ENCODE measurements at regions not wholly inside any gene's neighbourhood (a gene's known extent, or its start where the extent isn't known, plus 50 kb on each side); places are given as distances from the start of the nearest gene placed in this dataset.
"Not testable (repeated sequence)": the region's sequence is repeated elsewhere in the genome, so short reads cannot be mapped to it uniquely, and the experiment has no call there.

DNA sequence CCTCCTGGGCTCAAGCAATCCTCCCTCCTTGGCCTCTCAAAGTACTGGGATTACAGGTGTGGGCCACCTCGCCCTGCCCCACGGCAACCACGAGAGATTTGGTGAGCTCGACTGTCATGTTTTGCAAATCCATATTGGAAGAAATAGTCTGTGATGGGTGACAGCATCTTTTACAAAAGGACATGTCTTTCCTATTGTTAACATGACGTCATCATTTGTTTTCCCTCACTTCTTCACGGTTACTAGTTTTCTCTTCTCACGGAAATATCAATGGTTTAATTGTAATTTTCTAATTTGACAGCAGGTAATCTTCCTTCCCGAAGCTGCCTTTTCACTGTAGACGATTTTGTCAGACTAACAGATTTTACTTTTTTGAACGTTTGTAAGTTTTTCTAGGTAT lies 110.8 kb upstream of the GREM2 start:
- DNase-seq: no peak

DNA sequence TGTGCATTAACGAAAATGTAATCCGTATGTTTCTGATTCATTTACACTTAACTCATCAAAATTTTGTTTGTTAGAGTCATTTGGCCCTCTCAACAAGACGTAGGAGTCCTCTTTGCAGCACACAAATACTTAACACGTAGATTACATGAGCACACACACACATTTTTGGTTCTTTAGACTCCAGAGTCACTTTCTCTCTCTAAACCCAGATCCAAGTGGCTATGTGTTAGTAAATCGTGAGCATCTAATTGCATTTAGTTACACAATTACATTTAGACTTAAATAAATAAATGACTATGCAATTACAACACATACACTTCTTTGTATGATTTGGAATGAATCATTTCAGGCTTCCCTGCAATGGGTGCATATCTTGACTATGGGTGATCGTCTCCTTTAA lies 109.0 kb upstream of the GREM2 start:
- no peak for DNase-seq

DNA sequence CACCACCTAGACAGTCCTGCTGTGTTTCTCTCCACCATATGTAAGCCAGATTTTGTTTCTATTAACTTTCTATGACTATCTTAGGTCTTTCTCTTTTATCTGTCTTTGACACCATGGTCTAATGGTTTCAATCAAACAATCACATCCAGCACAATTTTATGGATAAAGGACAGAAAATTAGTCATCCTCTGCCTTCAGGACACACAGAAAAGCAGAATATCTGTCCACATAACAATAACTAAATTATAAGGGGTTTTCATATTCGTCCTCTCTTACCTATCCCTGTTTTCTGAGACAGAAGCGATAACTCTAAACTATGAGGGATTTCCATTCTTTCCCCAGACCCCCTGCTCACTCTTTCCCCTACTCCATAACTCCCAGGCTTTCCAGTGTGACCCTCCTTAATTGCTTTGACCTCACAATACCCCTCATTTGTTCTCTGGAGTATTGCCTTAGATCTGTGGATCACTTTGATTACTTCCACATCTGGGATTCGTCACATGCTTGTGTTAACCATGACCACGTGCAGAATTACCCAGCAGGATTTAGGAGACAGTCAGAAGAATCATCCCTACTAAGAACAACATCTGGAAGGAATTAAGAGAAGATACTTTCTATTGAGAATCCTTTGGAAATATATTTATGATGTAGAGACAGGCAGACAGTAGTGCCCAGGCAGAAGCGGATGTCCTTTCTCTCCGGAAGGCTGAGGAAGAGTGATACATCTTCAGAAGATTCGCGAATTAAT lies 108.2 kb upstream of the GREM2 start:
- DNase-seq: no peak

DNA sequence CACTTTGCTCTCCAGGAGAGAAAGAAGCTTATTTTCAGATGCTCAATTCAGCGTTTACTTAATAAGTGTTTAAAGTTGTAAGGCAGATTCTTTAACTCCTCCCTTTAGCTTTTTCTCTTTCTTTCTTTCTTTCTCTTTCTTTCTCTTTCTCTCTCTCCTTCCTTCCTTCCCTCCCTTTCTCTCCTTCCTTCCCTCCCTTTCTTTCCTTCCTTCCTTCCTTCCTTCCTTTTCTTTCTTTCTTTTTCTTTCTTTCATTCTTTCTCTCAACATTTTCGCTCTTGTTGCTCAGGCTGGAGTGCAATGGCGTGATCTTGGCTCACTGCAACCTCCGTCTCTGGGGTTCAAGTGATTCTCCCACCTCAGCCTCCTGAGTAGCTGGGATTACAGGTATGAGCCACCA lies 104.6 kb upstream of the GREM2 start:
- DNase-seq: not testable (repeated sequence)

DNA sequence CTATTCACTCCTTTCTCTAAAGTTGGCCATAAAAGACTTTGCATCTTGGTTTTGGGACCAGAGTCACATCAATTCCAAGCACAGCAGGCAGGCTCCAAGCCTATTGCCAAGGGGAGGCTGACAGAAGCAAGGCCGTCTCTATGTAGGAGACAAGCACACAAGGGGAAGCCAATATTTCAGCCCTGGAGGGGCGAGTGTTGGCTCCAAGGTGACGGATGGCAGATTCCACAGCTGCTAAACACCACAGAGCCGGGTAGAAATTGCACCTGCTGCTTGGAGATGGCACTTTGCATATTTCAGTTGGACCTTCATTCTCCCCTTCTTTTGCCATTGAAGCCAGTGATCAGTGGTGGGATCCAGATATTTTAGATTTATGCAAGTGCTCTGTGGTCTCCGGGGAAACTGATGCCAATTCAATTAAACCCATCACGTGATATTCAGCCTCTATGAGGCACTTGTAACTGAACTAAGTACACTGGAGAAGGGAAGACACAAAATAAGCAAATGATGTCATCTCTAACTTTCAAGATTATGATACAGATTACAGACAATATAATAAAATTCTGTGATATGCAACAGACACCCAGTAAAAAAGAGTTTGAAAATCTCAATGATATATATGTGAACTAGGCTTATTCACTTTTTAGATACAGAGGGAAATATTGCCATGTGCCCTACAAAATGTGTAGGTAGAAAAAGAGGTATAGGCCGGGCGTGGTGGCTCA lies 102.8 kb upstream of the GREM2 start:
- DNase-seq: no peak

DNA sequence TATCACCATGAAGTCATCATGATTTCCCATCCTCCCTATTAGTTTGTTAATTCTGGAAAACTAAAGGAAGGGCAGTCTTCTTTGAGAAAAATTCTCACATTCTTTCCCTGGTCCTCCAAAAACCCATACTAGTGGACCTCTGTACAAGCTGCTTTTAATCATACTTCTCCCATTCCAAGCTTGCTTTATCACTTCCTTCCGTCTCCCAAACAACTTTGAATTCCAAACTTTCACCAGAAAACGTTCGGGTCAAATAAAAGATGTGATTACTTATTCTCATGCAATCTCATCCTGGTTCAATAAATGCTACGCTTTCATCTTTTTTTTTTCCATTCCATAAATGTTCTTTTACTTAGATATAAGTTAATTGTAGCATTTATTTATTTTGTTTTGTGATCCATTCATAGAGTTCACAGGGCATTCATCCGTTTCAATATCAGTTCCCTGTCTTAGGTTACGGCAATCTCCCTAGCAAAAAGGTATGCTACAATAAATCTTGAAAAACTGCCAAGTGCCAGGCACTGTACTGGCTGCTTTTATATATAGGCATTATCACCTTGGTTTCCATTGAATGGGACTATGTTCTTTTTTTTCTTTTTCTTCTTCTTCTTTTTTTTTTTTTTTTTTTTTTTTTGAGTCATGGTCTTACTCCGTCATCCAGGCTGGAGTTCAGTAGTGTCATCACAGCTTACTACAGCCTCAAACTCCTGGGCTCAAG lies 100.2 kb upstream of the GREM2 start:
- DNase-seq: no peak

DNA sequence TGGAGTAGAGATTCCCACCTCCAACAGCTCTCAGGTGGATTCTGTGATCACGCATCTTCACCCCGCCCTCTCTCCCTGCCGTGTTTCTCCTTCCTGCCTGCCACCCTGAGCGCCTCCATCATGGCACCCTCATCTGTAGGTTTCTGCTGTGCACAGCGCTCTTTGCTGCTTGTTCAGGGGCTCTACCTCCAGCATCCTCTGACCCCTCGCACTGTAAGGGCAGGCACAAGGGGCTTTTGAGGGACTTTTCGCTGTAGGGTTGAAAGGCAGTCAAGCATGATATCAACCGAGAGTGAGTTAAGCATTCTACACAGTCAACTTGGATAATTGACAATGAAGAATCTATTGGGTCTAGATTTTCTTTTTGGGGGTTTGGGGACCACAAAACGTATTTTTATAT lies 99.1 kb upstream of the GREM2 start:
- no peak for DNase-seq

DNA sequence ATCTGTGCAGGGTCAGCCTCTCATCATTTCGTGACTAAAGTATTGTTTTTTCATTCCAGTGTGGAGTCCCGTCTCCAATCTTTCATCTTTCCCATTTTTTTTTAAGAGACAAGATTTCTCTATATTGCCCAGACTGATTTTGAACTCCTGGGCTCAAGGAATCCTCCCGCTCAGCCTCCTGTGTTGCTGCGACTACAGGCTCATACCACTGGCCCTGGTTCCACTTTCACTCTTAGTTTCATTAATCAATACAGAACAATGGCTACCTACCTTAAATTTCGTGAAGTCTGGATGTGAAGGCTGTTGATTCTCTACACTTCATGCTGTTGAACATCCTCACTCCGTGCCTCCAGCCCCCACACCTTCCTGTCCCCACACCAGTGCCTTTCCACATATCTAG lies 97.7 kb upstream of the GREM2 start:
- DNase-seq: no peak

DNA sequence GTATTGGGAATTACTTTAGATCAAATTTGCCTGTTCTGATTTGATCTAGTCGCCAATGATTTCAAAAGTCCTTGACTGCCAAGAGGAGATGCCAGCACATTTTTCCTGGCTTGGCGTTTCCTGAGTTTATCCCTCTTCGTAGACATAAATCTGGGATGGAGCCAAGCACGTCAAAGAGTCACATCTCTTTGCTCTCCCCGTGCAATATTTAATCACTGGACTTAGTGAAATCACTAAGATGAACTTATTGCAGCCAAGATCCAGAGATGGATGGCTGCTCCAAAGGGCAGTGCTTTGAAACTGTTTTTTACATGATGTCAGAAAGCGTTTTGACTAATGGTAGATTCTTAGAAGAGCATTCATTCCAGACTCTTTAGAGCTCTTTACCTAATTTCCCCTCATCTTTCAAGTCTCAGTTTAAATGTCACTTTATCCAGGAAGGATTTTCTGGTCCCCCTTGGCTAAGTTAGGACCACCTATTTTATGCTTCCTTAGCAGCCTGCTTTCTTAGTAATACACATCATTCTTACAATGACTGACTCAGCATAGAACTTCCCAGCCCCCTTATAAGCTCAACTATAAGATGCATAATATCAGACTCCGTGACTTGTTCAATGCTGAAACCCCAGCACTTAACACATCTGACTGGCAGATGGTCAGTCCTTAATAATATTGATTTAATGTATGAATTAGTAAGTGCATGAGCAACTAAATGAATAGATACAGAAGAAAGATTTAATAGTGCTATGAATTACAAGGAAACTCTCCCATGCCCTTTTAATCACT lies 94.4 kb upstream of the GREM2 start:
- DNase-seq: no peak

DNA sequence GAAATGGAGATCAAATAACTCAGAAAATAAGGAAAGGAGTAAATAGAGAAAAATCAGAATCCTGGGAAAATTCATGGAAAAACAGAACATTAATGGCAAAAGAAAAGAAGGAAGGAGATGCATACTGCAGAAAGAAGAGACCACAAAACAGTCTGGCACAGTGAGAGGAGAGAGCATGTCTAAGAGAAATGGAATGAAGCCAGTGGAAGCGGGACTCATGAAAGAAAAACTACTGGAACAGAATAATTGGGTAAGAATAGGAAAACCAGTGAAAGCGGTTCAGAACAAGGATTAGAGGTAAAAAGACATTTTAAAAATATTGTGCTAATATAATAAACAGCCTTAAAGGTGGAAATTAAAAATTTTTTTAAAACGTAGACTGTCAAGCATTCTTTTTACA lies 93.6 kb upstream of the GREM2 start:
- no peak for DNase-seq

DNA sequence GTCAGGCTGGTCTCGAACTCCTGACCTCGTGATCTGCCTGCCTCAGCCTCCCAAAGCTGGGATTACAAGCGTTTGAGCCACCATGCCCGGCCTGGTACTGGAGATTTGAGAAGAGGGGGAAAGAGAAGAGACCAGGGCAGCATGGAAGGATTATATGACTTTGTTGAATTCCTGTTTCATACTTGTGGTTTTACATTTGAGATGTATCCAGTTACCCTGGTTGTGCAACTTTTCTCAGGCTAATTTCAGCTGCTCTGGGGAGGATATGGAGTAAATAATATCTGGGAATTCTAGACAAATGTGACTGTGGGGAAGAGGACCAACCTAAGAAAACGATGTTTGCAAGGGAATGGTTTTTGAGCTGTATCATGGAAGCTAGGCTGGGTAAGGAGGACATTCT lies 89.5 kb upstream of the GREM2 start:
- no peak for DNase-seq

DNA sequence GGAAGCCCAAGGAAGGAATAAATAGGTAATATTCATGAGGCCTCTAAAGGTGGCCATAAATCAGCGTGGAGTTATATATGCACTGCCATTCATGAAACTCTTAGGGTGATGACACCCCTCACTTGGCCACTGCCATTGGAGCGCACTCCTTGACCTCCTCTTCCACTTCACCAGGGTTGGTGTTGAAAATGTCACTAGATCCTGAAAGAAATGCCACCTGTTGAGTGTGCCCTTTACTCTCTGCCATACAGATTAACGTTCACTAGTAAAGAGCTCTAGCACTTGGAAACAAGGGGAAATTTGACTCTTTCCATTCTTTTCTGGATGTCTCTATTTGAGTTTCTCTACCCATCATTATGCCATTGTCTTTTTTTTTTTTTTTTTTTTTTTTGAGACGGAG lies 83.5 kb upstream of the GREM2 start:
- DNase-seq: no peak

DNA sequence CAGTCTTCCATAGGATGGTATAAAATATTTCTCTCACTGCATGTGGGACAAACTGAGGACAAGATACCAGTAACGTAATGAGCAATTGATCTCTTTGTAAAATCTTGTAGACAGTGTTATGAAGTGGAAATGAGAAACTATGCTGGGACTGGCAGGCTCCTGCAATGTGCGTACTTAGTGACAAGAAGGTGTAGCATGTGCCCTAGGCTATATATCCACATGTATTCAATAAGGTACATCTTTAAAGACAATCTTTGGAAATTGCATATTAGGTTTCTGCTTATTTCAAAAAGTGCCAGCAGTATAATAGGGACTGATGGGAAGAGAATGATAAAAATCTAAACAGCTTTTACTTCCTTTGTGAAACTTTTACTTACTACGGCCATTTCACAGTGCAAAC lies 81.9 kb upstream of the GREM2 start:
- no peak for DNase-seq

DNA sequence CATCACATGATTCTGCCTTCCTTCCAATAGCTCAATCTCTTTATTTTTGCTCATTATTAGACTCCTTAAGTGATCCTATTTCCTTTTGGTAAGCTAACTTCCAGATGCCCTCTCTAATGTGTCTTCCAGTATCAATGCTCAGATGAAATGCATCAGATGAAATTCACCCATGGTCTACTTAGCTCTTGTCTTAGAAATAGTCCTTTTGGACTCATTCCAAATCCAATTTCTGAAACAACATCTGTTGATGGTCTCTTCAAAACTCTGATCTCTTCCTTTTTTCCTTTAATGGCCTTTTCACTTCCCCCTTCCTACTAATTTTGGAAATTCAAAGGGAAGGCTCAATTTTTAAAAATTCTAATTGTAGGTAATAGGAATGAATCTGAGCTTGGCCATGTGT lies 81.1 kb upstream of the GREM2 start:
- no peak for DNase-seq

DNA sequence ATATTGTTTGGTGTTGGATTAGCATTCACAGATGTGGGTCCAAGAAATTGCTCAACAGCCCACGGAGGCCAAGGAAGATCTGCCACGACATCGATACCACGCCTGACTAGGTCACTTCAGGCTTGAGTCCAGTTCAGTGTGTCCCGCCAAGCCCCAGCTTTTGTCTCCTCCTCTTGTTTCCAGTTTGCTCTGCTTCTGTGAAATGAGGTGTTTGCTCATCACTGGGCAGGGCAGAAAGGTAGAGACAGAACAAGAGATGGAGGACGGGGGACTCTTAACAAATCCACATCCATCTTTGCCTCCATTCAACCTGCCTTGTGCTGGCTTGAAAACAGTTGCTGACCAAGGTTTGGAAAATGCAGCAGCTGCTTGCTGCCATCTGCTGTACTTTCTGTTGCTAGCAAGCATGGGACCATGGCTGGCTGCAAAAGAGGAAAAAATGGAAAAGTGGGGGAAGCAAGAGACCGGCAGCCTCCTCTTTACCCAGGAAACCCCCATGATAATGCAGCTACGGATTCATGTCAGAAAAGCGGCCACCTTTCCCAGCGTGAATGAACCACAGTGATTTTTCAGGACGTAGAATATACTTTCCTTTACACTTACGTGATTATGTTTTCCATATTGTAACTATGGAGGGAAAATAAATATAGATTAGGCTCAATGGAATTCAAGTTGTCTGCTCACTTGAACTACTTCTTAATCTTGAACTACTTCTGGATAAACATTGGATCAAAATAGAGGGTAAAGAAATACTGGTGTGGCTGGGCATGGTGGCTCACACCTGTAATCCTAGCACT lies 80.2 kb upstream of the GREM2 start:
- DNase-seq: peak in 1 of 2 donors; percentile 4

DNA sequence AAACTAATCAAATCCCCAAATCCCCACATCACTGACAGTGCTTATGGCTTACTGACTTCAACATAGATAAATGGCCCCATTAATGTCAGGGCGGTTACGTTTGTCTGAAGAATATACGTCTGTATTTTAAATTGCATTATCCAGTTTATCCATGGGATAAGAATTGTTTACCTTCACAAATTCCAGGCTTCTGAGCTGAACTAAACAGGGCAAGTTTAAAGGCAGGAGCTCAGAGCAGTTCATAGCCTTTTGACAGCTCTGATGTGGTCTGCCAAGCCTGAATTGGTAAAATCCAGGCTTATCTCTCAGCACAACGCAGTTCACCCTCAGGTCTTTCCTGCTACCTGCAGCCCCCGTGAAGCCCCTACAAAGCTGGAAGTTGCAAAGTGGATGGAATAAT lies 79.5 kb upstream of the GREM2 start:
- DNase-seq: no peak

DNA sequence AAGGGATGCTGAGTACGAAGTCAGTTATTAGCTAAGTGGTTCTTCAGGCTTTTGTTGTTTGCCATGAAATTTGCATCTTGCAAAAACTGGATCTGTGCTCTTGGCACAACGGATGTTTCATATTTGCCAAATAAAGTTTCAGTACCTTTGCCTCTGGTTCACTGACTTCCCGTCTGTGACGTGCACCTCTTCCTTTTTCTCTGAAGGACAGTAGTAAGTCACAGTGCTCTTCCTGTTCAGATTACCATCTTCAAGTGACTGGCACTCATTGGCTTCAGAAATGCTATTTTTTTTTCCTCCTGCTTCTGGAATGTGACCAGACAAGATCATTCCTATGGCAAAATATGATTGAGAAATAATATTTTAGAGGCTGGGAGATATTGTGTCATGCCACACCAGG lies 75.9 kb upstream of the GREM2 start:
- no peak for DNase-seq

DNA sequence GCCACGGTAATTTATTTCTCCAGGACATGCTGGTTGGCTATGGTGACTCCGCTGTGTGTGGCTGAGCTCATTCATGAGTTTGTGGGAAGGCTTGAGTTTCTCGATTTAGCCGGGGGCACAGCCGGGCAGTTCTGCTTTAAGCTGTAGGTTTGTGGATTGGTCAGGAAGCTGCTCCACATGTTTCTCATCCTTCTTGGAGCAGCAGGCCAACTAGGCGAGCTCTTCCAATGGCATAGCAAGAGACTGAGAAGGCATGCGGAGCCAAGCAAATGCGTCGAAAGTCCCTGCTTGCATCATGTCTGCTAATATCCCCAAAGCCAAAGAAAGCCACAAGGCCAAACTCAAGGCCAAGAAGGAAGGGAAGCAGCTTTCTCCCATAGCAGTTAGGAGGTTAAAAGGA lies 71.6 kb upstream of the GREM2 start:
- DNase-seq: no peak

DNA sequence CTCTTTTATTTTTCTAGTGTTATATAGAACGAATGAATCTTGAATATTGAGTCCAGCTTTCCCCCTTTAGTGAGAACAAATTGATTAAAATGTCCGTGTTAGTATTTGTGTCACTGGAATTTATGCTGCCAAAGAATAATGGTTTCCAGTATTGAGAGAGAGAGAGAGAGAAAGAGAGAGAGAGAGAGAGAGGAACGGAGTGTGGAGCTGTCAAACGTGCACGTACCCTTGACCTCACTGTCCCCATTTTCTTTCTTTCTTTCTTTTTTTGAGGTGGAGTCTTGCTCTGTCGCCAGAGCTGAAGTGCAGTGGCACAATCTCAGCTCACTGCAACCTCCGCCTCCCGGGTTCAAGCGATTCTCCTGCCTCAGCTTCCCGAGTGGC lies 70.9 kb upstream of the GREM2 start:
- DNase-seq: no peak

DNA sequence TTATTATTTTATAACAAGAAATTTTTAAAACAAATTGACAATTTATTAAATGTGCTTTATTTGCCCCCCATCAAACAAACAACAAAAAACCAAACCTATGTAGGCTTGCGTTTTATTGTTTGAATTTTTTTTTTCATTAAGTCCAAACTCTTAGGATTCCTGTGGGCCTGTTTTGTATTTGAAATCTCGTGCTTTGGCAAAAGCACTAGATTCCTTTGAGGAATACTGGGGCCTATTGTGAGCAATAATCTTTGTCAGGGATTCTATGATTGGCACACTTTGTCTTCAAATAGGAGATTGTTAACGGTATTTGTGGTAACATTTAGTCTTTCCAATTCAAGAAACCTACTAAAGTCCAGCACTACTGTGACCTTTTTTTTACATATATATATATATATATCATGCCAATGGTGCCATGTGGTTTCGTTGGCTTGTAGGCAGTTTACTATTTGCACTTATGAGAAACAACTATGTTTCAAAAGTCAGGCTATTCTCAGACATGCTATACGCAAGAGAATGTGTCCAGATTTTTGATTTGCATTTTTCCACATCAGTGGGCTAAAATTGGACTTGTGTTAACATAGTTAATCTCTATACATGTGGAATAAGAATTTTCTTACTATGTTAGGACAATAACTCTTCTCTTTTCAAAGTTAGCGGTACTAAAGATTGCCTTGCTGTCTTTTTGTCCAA lies 70.4 kb upstream of the GREM2 start:
- no peak for DNase-seq

DNA sequence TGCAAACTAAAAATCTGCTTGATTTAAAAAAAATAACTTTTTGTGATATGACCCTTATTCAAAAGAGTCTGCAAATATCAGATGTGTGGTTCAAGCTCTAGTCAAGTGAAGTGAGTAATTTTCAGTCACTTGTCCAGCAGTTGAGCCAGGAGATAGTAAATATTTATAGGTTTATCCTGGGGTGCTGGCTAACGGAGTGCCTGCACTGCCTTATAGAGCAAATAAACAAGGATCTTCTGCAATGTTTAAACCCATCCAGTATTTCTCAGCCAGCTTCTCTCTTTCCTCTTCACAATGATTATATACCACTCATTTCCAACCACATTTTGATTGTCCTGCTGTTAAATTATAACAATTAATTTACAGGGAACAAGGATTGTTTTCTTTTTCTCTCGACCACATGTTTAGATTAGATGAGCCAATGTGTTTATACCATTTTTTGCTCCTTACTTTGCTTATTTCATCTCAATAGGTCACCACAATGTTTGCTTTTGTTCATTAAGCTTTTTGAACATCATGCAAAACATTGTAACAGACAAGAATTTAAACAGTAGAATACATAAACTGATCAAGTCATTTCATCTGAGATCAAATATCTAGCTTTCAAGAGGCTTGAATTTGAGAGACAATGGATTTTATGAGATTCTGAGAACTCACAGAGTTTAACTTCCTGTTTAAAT lies 60.3 kb upstream of the GREM2 start:
- no peak for DNase-seq

Measured in stimulated activated CD4-positive, alpha-beta T cell treated with anti-CD3 and anti-CD28 coated beads, Interleukin-2, amount 100 ng/mL, for 48 hours (primary cell).